ENCODE measurements at regions not wholly inside any gene's neighbourhood (a gene's known extent, or its start where the extent isn't known, plus 50 kb on each side); places are given as distances from the start of the nearest gene placed in this dataset.

DNA sequence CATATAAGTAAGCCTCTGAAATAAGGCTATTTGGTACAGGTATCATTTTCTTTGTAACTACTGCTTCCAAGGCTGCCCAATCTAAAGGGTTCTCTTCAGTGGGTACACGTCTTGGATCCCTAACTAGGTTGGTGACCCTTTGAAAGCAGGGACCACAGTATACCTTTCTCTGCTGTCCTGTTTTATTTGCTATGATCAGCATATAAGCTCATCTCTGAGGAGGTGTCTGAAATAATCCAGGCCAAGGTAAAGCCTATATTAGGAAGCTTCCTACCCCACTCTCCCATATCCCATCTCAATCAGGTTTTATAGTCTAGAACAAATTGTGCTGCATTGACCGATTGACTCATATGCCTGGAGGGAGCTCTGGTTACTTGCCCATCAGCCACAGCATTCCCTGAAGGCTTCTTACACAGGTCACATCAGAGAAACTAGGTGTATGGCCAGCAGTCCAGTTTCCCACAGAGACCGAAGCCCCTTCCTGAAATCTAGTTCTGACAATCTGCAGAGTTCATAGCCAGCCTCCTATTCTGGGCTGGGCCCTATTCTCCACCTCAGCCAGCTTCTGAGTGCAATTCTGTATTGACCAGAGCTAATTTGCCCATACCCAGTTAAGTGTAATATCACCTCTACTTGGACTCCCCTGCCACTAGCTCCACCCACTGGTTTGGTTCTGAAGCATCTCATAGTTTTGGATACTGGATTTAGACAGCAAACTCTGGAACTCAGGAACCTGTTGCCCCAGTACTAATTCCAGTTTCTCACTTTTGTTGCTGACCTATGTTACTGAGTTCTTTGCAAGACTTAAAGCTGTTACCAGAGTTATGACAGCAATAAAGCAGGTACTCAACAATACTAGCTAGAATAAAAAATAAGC is 62.1 kb upstream of the ARHGAP20 start:
- no peak for DNase-seq

DNA sequence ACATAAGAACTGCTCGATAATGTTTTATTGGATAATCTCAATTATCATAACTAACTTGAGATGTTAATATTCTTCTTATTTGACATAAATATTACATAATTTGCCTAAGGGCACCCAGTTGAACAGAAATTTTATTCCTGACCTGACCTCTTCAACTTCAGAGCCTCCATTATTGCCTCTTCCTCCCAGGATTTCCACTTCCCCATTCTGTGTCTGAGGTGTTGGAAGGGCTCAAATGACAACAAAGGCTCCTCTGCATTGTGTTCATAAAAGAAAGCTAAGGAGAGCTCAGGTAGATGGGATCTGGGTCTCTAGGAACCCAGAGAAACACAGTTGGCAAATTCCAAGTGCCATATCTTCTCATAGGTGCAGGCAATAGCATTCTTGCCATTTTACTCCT is 61.2 kb upstream of the ARHGAP20 start:
- no peak for DNase-seq

GRCh38 chr11:110772863-110773262 is 60.6 kb upstream of the ARHGAP20 start:
- DNase-seq: no peak

DNA sequence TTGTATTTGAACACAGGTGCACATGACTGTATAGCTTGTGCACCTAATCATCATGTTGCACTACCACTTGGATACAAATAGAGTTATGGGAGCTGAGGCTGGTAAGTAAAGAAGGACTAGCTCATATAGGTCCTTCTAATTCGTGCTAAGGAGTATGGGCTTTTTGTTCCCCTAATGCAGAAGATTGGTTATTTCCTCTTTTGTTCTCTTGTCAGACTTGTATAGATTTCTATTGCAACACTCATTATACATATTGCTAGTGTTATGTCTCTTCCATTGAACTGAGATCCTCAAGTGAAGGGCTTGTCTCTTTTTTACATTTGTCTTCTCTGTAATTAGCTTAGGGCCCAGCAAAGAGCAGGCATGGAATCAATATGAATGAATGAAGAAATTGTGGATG is 54.1 kb upstream of the ARHGAP20 start:
- no peak for DNase-seq

- no peak for DNase-seq
Measured at GRCh38 chr11:110764485-110764884, 52.2 kb upstream of the ARHGAP20 start.

GRCh38 chr11:110763249-110764011 is 51.2 kb upstream of the ARHGAP20 start:
- DNase-seq: no peak

GRCh38 chr11:110762590-110762989 is 50.4 kb upstream of the ARHGAP20 start:
- DNase-seq: no peak

Data from NCI-H1694 (cell line).